Cardiac fibroblast (primary cell): ENCODE measurements at regions not wholly inside any gene's neighbourhood (a gene's known extent, or its start where the extent isn't known, plus 50 kb on each side); places are given as distances from the start of the nearest gene placed in this dataset.
A peak's percentile ranks its signal among the peaks of the same experiment; 100 is the strongest.

ENCODE experiments used
- DNase-seq, 2 donors: peaks; one replicate each; pipeline versions ENCODE4 v3.0.0 to v3.0.0-alpha.2; 2010; ENCODE audit warnings: low read depth in 2 of 2
- H3K4me3 ChIP-seq, 2 donors: replicated peaks in 1 of 2; 1 replicate in 1 of 2; 2 replicates in 1 of 2; pipeline ENCODE4 v1.5.1; 2011; ENCODE audit warnings: low read depth in 2 of 2, low read length in 2 of 2, mild to moderate bottlenecking in 2 of 2, moderate library complexity in 1 of 2
- TF ChIP-seq, protein P1 (sequence below): IDR thresholded peaks from one replicate; pipeline ENCODE4 v1.5.1; 2011; ENCODE audit warnings: low read depth, mild to moderate bottlenecking, low read length, inconsistent platforms

GRCh38 chr10:42475168-42476098 is 162.9 kb downstream of the ZNF33B start:
- peak overlapping the region; percentile 53 to 81 for H3K4me3 ChIP-seq
- TF ChIP-seq, protein P1, sequence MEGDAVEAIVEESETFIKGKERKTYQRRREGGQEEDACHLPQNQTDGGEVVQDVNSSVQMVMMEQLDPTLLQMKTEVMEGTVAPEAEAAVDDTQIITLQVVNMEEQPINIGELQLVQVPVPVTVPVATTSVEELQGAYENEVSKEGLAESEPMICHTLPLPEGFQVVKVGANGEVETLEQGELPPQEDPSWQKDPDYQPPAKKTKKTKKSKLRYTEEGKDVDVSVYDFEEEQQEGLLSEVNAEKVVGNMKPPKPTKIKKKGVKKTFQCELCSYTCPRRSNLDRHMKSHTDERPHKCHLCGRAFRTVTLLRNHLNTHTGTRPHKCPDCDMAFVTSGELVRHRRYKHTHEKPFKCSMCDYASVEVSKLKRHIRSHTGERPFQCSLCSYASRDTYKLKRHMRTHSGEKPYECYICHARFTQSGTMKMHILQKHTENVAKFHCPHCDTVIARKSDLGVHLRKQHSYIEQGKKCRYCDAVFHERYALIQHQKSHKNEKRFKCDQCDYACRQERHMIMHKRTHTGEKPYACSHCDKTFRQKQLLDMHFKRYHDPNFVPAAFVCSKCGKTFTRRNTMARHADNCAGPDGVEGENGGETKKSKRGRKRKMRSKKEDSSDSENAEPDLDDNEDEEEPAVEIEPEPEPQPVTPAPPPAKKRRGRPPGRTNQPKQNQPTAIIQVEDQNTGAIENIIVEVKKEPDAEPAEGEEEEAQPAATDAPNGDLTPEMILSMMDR: no peak
- DNase-seq: peak; percentile 53 to 80

DNA sequence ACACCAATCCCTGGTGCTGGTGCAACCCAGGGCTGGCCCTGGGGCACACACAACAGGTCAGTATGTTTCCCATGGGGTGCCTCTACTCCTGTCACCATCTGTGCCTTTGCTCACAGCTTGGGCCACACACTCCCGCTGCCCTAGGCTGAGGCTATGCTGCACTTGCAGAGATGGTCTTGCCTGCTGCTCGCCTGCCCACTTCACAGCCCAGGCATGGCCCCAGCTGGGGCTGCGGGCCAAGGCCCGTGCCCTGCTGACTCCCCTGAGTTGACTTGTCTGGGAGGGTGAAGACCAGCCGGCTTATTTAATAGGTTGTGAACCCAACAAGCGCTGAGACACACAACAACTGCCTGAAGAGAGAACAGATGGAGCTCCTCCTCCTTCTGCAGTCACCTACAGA is 184.1 kb downstream of the ZNF33B start:
- TF ChIP-seq, protein P1: no peak
- H3K4me3 ChIP-seq: no peak overlapping the region
- no peak for DNase-seq

DNA sequence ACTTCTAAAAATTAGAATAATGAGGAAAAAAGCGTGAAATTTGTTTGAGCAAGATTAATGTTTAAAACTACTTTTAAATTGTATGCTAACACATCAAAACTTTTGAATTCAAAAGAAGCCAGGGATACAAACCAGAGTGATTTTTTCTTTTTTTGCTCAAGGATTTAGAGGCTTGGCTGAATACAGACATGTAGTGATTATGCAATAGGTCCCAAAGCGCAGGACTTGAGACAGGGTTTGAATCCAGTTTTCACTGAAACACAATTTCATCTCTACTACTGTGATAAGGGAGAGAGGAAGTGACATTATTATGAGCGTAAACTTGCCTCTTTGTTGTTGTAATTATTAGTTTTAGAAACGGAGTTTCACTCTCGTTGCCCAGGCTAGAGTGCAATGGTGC is 207.3 kb downstream of the ZNF33B start:
- TF ChIP-seq, protein P1: no peak
- no peak overlapping the region for H3K4me3 ChIP-seq
- DNase-seq: peak in 1 of 2 donors; percentile 1

DNA sequence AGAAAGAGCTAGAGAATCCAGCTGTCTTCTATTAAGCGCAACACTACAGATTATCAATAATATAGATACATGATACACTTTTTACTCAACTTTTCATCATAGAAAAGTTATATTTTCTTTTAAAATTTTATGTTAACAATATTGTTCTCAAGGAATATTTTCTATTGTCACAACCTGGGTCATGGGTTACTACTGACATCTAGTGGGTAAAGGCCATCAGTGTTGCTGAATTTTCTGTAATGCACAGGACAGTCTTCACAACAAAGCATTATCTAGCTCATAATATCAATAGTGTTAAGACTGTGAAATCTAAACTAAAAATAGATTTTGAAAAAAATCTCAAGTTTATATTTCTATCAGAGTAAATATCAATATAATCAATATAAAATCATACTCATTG is 209.8 kb downstream of the ZNF33B start:
- DNase-seq: peak; percentile 11 to 39
- H3K4me3 ChIP-seq: no peak overlapping the region
- TF ChIP-seq, protein P1: peak; percentile 53

DNA sequence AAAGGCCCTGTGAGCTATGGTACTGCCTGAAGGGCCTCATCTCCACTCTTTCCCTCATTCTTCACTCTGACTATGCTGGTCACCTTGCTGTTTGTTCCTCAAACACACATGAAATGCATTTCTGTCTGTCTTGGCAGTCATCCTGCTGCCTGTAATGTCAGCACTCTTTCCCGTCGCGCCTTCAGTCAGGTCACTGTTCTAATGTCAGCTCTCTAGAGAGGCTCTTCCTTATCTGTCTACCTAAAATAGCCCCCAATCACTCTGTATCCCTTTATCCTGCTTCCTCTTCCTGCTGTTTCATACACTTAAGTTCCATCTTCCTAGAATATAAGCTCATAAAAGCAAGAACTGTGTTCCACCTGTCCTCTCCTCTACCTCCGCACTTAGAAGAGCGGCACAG is 215.5 kb downstream of the ZNF33B start:
- TF ChIP-seq, protein P1: no peak
- DNase-seq: no peak
- no peak overlapping the region for H3K4me3 ChIP-seq

DNA sequence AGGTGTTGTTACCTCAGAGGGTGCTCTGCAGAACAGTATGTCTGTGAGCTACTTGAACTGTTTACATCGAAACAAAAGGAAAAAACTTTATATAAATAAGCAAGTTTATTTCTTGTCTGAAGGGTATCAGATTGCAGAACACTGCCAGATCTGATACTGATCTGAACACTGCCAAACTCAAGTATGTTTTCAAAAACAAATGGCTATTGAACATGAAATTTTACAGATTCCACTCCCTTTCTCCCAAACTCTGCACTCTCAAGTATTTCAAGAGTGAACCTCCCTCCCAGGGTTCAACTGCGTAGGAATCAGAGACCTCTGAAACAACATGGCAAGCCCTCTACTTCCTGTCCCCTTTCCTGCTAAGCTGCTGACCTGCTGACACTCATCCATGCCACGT is 216.6 kb downstream of the ZNF33B start:
- TF ChIP-seq, protein P1: no peak
- no peak overlapping the region for H3K4me3 ChIP-seq
- no peak for DNase-seq
